Ectodermal cell (in vitro differentiated cells): ENCODE measurements at regions not wholly inside any gene's neighbourhood (a gene's known extent, or its start where the extent isn't known, plus 50 kb on each side); places are given as distances from the start of the nearest gene placed in this dataset.

ENCODE experiments used
- H3K27ac ChIP-seq: 2 replicates; pipeline ENCODE4 v1.7.0; 2013; ENCODE audit warnings: mild to moderate bottlenecking, low read depth, low read length; ENCODE audit not compliant: insufficient read depth, poor library complexity, severe bottlenecking
- H3K27me3 ChIP-seq: 2 replicates; pipeline ENCODE4 v1.7.0; 2013; ENCODE audit warnings: mild to moderate bottlenecking, low read length; ENCODE audit not compliant: insufficient read depth, control insufficient read depth, poor library complexity, severe bottlenecking
- H3K36me3 ChIP-seq: one replicate; pipeline ENCODE4 v1.7.0; 2013; ENCODE audit warnings: low read length; ENCODE audit not compliant: control insufficient read depth, insufficient read depth
- H3K4me1 ChIP-seq: one replicate; pipeline ENCODE4 v1.7.0; 2013; ENCODE audit warnings: low read length; ENCODE audit not compliant: control insufficient read depth, insufficient read depth
- H3K4me3 ChIP-seq: 2 replicates; pipeline ENCODE4 v1.7.0; 2013; ENCODE audit warnings: low read depth, low read length, control low read depth; ENCODE audit not compliant: insufficient read depth
- H3K9me3 ChIP-seq: 2 replicates; pipeline ENCODE4 v1.7.0; 2013; ENCODE audit warnings: mild to moderate bottlenecking, low read length, moderate library complexity; ENCODE audit not compliant: control insufficient read depth
- WGBS, 2 experiments: methylation state at CpG; one replicate each; pipeline ENCODE4 v1.1.7; 2013; ENCODE audit warnings: missing lambda C conversion rate in 2 of 2; 5-methylcytosine and 5-hydroxymethylcytosine counted together

DNA sequence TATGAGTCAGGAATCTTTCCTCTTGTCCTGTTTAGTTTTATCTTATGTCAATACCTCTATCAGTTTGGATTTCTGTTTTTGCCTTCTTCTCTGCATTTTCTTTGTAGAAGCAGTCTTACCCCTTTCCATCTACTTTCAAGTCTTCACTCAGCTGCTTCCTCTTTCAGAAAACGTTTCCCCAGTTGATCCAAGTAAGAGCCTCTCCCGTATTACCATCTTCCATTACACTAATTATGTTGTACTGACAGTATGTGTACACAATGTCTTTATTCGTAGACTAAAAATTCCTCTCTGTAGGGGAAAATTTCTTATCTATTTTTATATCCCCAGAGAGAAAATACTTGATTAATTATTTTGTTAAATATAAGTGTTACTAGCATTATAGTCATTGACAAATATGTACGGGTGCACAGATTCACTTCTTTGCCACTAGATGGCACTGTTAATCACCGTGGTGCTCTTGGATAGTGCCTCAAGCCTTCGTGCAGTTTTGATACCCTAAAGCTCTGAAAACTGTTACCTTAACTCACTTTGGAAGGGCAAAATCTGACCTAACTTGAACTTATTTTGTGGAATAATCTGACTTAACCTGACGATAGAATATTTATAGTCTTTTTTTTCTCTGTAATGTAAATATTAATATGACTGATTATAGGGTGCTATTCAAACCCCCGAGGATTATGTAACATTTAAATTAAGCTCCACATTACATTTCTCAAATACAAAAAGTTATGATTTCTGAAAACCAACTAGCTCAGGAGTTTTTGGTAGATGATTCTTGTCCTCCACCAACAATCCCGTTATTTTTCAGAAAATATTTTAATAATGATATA lies 74.2 kb upstream of the POU1F1 start:
- 2 to 5% methylated on average over 3 to 5 of the region's 9 CpGs for WGBS, 2 experiments
- no peaks in the 10 kb centered on the region for H3K4me1 ChIP-seq
- no peaks in the 10 kb centered on the region for H3K27me3 ChIP-seq
- no peaks in the 10 kb centered on the region for H3K36me3 ChIP-seq
- no peaks in the 10 kb centered on the region for H3K9me3 ChIP-seq
- H3K4me3 ChIP-seq = no peak overlapping the region
- no peak overlapping the region for H3K27ac ChIP-seq

- no peaks in the 10 kb centered on the region for H3K4me1 ChIP-seq
- no CpG with 5 or more reads among the region's 2 CpGs for WGBS, 2 experiments
- H3K27ac ChIP-seq = no peak overlapping the region
- H3K4me3 ChIP-seq = no peak overlapping the region
- H3K27me3 ChIP-seq = no peaks in the 10 kb centered on the region
- no peaks in the 10 kb centered on the region for H3K36me3 ChIP-seq
- no peaks in the 10 kb centered on the region for H3K9me3 ChIP-seq
Measured at GRCh38 chr3:87349833-87350232, 73.4 kb upstream of the POU1F1 start.

DNA sequence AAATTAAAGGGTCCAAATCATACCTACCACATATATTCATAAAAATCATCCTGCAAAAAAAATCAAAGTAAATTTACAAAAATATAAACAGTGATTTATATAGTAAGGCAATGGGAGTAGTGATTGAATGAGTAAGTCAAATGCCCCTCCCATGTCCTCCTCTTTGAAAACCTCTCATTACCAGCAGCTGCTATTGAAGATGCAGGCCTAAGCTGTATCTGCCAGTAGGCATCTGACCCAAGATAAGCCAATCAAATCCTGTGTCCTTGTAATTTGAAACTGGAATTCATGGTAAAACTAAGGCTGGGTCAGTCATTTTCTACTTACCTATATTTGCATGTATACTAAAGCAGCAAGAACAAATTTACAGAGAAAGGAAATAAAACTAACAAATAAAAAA lies 60.4 kb upstream of the POU1F1 start:
- no peak overlapping the region for H3K27ac ChIP-seq
- H3K27me3 ChIP-seq = no peaks in the 10 kb centered on the region
- H3K4me3 ChIP-seq = no peak overlapping the region

GRCh38 chr3:87335931-87336330 lies 59.5 kb upstream of the POU1F1 start:
- Histone ChIP-seq H3K9me3 (no peaks in the 10 kb centered on the region), H3K4me1 (no peaks in the 10 kb centered on the region), H3K36me3 (no peaks in the 10 kb centered on the region), H3K27me3 (no peaks in the 10 kb centered on the region), H3K4me3 (no peak overlapping the region), H3K27ac (no peak overlapping the region)
- 94 to 98% methylated on average over 1 of the region's 1 CpG for whole genome bisulfite sequencing, 2 experiments

More for the DNA sequence above, 60.4 kb upstream of the POU1F1 start:
- Histone ChIP-seq H3K4me1 (no peaks in the 10 kb centered on the region), H3K9me3 (no peaks in the 10 kb centered on the region), H3K36me3 (no peaks in the 10 kb centered on the region)

DNA sequence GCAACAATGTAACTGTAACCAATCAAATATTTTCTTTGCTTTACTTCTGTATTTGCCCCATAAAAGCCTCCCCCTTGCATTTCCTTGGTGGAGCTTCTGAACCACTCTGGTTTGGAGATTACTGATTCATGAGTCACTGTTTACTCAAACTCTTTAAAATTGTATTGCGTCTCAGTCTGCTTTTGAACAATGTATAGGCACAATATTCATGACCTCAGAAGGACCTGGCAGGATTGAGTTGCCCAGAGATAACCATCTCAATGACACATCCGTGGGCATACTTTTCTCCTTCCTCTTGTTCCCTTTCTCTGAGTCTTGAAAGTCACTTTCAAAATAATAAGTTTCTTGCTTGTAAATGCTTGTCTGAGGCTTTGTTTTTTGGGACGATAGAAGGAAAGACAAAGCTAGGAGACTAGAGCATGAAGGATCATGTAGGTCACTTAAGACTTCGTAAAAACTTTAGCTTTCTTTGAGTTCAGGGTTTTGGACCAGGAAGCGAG lies 57.1 kb upstream of the POU1F1 start:
- Histone ChIP-seq H3K36me3 (no peaks in the 10 kb centered on the region), H3K9me3 (no peaks in the 10 kb centered on the region), H3K4me3 (no peak overlapping the region), H3K27me3 (no peaks in the 10 kb centered on the region), H3K4me1 (no peaks in the 10 kb centered on the region), H3K27ac (no peak overlapping the region)
- WGBS, 2 experiments = 90 to 93% methylated on average over 5 of the region's 5 CpGs

- Histone ChIP-seq H3K27ac (no peak overlapping the region), H3K4me3 (no peak overlapping the region), H3K36me3 (no peaks in the 10 kb centered on the region), H3K4me1 (no peaks in the 10 kb centered on the region), H3K9me3 (no peaks in the 10 kb centered on the region), H3K27me3 (no peaks in the 10 kb centered on the region)
- 94 to 97% methylated on average over 6 of the region's 6 CpGs for WGBS, 2 experiments
Measured at GRCh38 chr3:87332789-87333188, 56.4 kb upstream of the POU1F1 start.

DNA sequence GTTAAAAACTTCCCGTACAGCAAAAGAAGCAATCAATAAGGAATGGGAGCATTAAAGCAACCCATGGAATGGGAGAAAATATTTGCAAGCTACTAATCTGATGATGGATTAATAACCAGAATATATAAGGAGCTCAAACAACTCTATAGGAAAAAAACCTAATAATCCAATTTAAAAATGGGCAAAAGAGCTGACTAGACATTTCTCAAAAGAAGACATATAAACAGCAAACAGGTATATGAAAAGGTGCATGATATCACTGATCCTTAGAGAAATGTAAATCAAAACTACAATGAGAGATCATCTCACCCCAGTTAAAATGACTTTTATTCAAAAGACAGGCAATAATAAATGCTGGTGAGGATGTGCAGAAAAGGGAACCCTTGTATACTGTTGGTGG lies 52.7 kb upstream of the POU1F1 start:
- Histone ChIP-seq H3K4me3 (no peak overlapping the region), H3K27ac (no peak overlapping the region), H3K4me1 (no peaks in the 10 kb centered on the region), H3K9me3 (no peaks in the 10 kb centered on the region), H3K27me3 (no peaks in the 10 kb centered on the region), H3K36me3 (no peaks in the 10 kb centered on the region)
- 0% methylated on average over 1 of the region's 1 CpG for WGBS, 2 experiments
